HG03521 (cell line): ENCODE measurements at regions not wholly inside any gene's neighbourhood (a gene's known extent, or its start where the extent isn't known, plus 50 kb on each side); places are given as distances from the start of the nearest gene placed in this dataset.

Experiments
- ATAC-seq: cut with Tn5 transposase; IDR thresholded peaks from one replicate; pipeline ENCODE4 v1.9.1; 2021; ENCODE audit warnings: mild to moderate bottlenecking, moderate library complexity; ENCODE audit not compliant: unreplicated experiment

GRCh38 chr9:80131627-80132026, 559.9 kb downstream of the TLE4 start:
- no peak for ATAC-seq

- no peak for ATAC-seq
Measured at GRCh38 chr9:80127920-80128319, 556.2 kb downstream of the TLE4 start.

DNA sequence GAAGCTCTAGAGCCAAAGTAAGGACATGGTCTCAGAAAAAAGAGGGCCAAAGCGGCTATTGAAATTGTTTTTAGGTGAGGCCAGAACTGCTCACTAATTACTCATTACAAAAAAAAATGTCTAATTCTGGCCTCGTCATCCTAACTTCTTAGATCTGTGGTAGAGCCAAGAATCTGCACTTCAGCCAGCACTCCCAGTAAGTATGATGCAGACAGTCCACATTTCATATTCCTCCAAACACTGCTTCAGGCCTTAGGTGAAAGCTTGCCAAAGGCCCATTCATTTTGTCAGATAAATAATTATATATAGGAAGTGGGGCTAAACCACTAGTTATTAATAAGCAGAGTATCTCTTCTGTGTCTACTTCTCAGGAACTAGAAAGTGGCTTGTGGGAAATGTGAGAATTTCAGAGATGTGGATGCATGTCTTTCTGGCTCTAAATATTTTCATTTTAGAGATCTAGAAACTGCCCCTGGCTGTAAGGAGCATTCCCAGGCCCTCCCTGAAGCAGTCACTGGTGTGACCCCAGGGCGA, 554.0 kb downstream of the TLE4 start:
- ATAC-seq: no peak

DNA sequence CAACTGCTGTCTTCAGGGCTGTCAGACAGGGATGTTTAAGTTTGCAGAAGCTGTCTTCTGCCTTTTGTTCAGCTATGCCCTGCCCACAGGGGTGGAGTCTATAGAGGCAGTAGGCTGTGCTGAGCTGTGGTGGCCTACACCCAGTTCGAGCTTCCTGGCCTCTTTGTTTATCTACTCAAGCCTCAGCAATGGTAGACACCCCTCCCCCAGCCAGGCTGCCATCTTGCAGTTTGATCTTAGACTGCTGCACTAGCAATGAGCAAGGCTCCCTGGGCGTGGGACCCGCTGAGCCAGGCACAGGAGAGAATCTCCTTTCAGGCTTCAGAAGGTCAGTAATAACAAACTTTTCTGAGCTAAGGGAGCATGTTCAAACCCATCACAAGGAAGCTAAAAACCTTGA, 545.3 kb downstream of the TLE4 start:
- ATAC-seq: no peak

GRCh38 chr9:80114241-80114640, 542.5 kb downstream of the TLE4 start:
- ATAC-seq: no peak

- ATAC-seq: no peak
Measured at GRCh38 chr9:80107931-80108660, 536.3 kb downstream of the TLE4 start.

- no peak for ATAC-seq
Measured at GRCh38 chr9:80097476-80097875, 525.7 kb downstream of the TLE4 start.

DNA sequence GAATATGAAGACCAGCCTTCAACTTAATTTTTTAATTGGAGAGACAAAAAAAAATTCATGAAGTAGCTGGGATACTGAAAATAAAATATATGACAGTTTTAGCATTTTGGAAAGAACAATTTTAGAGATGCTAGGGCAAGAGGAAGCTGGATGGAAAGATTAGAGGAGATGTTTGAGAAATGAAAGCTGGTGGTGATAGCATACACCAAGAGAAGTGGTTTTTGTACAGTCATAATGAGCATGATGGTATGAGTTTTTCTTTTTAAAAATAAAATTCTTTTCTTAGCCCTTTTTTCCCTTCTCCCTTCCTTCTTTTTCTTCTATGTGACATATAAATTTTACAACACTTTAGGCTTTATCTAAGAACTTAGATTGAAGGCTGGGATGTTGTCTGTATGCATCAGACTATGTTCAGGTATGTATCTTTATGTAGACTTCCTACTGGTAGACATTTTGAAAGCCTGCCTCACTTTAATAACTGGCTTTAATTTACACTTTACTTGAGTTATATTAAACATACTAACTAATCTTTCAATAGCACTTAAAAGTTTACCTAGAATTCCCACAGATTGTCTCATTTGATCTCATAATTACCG, 522.5 kb downstream of the TLE4 start:
- ATAC-seq: no peak

DNA sequence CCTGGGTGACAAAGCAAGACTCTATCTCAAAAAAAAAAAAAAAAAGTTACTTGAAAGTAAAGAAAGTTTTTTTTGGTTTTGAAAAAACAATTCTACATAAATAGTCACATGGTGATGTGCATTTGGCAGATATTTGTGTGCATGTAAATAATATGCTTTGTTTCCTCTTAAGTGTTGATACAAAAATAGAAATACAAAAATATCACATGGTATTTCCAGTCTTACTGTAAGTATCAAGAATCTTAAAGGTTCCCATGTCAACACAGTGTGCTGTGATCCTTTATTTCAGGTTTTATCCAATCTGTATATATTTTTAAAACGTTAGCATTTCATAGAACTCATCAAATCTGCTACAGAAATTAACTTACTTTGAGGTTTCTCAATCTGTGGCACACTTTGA, 521.9 kb downstream of the TLE4 start:
- ATAC-seq: no peak

DNA sequence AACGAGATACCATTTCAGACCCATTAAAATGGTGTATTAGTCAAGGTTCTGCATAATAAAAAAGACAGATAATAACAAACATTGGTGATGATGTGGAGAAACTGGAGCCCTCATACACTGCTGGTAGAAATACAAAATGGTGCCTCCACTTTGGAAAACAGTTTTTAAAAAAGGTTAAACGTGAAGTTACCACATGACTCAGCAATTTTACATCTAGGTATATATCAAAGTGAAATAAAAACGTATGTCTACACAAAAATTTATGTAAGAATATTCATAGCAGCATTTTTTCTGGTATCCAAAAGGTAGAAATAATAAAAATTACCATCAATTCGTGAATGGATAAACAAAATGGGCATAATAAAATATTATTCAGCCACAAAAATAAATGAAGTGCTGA, 519.8 kb downstream of the TLE4 start:
- no peak for ATAC-seq

- ATAC-seq: no peak
Measured at GRCh38 chr9:80090317-80090716, 518.6 kb downstream of the TLE4 start.

- ATAC-seq: no peak
Measured at GRCh38 chr9:80086822-80087345, 515.1 kb downstream of the TLE4 start.

GRCh38 chr9:80086386-80086785, 514.6 kb downstream of the TLE4 start:
- no peak for ATAC-seq

DNA sequence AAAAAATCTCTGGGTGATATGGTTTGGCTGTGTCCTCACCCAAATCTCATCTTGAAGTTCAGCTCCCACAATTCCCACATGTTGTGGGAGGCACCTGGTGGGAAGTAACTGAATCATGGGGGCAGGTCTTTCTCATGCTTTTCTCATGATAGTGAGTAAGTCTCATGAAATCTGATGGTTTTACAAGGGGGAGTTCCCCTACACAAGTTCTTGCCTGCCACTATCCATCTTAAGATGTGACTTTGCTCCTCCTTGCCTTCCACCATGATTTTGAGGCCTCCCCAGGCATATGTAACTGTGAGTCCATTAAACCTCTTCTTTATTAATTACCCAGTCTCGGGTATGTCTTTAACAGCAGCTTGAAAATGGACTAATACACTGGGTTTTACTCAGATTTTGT, 513.9 kb downstream of the TLE4 start:
- ATAC-seq: no peak

DNA sequence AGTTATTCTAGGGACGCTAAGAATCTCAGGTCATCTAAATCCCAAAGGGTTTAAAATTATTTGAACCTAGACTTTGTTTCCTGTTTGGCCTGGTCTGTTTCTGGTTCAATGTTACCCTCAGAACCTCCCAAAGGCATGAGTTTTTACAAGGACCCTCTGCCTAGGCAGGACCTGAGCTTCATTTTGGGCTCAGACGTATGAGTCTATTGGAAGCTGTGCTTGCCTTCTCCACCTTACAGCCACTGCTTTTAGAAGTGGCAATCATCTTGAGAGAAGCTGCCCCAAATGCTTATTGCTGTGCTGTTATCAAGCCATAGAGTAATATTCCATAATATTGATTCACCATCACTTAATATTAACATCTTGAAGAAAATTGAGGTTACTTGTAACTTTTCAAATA, 510.4 kb downstream of the TLE4 start:
- no peak for ATAC-seq

- ATAC-seq: no peak
Measured at GRCh38 chr9:80078826-80079225, 507.1 kb downstream of the TLE4 start.

DNA sequence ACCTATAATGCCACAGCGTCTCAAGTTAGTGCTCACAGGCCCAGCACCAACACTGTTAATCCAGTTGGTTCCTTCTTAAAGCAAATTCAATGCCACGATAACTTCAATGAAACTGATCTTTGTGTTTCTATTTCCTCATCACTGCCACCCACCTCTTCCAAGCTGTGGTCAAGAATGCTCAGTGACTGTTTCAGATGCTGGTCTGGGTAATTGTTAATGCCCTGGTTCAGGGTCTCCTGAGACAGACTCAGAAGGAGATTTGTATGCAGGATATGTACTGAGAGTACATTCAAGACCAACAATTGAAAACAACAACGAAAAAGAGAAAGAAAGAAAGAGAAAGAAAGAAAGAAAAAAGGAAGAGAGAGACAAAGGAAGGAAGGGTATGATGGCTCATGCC, 505.3 kb downstream of the TLE4 start:
- no peak for ATAC-seq

DNA sequence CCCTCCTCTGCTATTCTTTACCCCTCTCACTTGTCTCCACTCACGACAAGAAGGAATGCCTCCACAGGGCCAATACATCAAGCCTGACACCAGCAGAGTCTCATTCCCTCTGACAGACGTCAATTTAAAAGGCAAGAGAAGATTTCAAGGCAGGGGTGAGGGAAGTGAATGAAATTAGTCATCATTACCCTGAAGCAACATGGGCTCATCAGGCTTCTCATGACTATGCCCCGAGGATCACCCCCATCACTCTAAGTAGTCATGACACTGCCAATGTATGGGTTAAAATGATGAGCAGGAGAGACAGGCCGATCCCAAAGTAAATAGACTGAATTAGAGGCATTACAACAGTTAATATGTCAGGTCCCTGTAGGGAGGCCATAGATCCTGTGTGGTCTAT, 504.4 kb downstream of the TLE4 start:
- no peak for ATAC-seq

GRCh38 chr9:80074439-80074838, 502.7 kb downstream of the TLE4 start:
- no peak for ATAC-seq

- no peak for ATAC-seq
Measured at GRCh38 chr9:80072451-80072850, 500.7 kb downstream of the TLE4 start.

- no peak for ATAC-seq
Measured at GRCh38 chr9:80070071-80070742, 498.4 kb downstream of the TLE4 start.

- ATAC-seq: no peak
Measured at GRCh38 chr9:80066931-80067330, 495.2 kb downstream of the TLE4 start.
